K562 (cell line): ENCODE measurements at regions not wholly inside any gene's neighbourhood (a gene's known extent, or its start where the extent isn't known, plus 50 kb on each side); places are given as distances from the start of the nearest gene placed in this dataset.

Experiments
- ATAC-seq: fragments of 200-7000 bp; cut with Tn5 transposase; 3 replicates; pipeline ENCODE4 v1.9.1; 2020; ENCODE audit warnings: moderate library complexity
- BruUV-seq: library from RNA; stranded (reverse); fragments of 400-500 nt; replicated peaks from 2 replicates; lab custom pipeline; 2021; lab: Mats Ljungman, UMichigan
- CTCF ChIA-PET: fragments of 300-600 bp; formaldehyde crosslinking; extraction: SDS; loops from one replicate; lab custom pipeline; 2021; ENCODE audit warnings: low intra/inter-chr PET ratio; lab: Yijun Ruan, JAX
- POLR2A ChIA-PET: fragments of 300-600, 350-650 bp; sonication (Branson Sonifier 250); formaldehyde crosslinking; extraction: SDS; loops from one replicate; lab custom pipeline; 2021; ENCODE audit warnings: antibody characterized with exemption, inconsistent platforms; lab: Yijun Ruan, JAX
- DNase-seq, 4 experiments: peaks; one replicate each; pipeline versions ENCODE4 v3.0.0 to v3.0.0-alpha.2; 2011 to 2018; ENCODE audit warnings: low spot score in 3 of 4, mixed read lengths in 3 of 4; ENCODE audit errors: extremely low read depth in 1 of 4
- FAIRE-seq: peaks from 2 replicates; lab custom pipeline; 2011; peaks lifted over from hg19 to GRCh38; lab: Jason Lieb, UNC
- H2AFZ ChIP-seq: 2 replicates; pipeline ENCODE4 v1.6.0; 2011; ENCODE audit warnings: low read depth, low read length, control low read depth, inconsistent platforms
- H3K27ac ChIP-seq: fragments of 200-600 bp; 3 replicates; pipeline ENCODE4 v1.8.0; 2011; ENCODE audit warnings: low read depth, mild to moderate bottlenecking, control low read depth, inconsistent platforms, low read length, moderate library complexity, mixed read lengths; ENCODE audit errors: extremely low read depth
- H3K27me3 ChIP-seq, 2 experiments: fragments of 300-600 bp in 1 of 2; 2 replicates in 1 of 2; 3 replicates in 1 of 2; pipeline versions ENCODE4 v1.6.0 to v1.8.0; 2011; ENCODE audit warnings: inconsistent platforms in 2 of 2, low read length in 2 of 2, mild to moderate bottlenecking in 1 of 2, mixed read lengths in 1 of 2, moderate library complexity in 1 of 2; ENCODE audit not compliant: control insufficient read depth in 2 of 2, insufficient read depth in 2 of 2
- H3K36me3 ChIP-seq: fragments of 300-600 bp; 3 replicates; pipeline ENCODE4 v1.8.0; 2011; ENCODE audit warnings: mild to moderate bottlenecking, low read length, inconsistent platforms; ENCODE audit not compliant: control insufficient read depth, insufficient read depth
- H3K4me1 ChIP-seq, 2 experiments: fragments of 200-600 bp in 1 of 2; replicated peaks in 1 of 2; 2 replicates in 1 of 2; 3 replicates in 1 of 2; pipeline versions ENCODE4 v1.5.1 to v1.8.0; 2011; ENCODE audit warnings: inconsistent platforms in 2 of 2, low read length in 2 of 2, mild to moderate bottlenecking in 1 of 2, mixed read lengths in 1 of 2, moderate library complexity in 1 of 2; ENCODE audit not compliant: control insufficient read depth in 2 of 2, insufficient read depth in 2 of 2
- H3K4me2 ChIP-seq: 2 replicates; pipeline ENCODE4 v1.6.1; 2011; ENCODE audit warnings: low read length, control low read depth, inconsistent platforms, mixed read lengths; ENCODE audit not compliant: insufficient read depth
- H3K4me3 ChIP-seq: fragments of 200-600 bp; sonication (generic), shearing (Covaris generic); 2 replicates; pipeline ENCODE4 v1.5.1; 2016; ENCODE audit warnings: control low read depth, inconsistent platforms
- H3K79me2 ChIP-seq: fragments of 200-600 bp; 3 replicates; pipeline ENCODE4 v1.8.0; 2011; ENCODE audit warnings: low read length, inconsistent platforms; ENCODE audit not compliant: control insufficient read depth, insufficient read depth
- H3K9ac ChIP-seq, 2 experiments: 2 replicates each; pipeline versions ENCODE4 v1.6.0 to v1.6.1; 2011; ENCODE audit warnings: low read depth in 2 of 2, low read length in 2 of 2, control low read depth in 1 of 2, inconsistent platforms in 1 of 2, mild to moderate bottlenecking in 1 of 2, mixed read lengths in 1 of 2; ENCODE audit not compliant: insufficient read depth in 1 of 2
- H3K9me1 ChIP-seq: one replicate; pipeline ENCODE4 v1.6.0; 2011; ENCODE audit warnings: inconsistent platforms, mild to moderate bottlenecking, low read length, moderate library complexity; ENCODE audit not compliant: control insufficient read depth, insufficient read depth
- H3K9me3 ChIP-seq: replicated peaks from 2 replicates; pipeline ENCODE4 v1.5.1; 2011; ENCODE audit warnings: low read depth, low read length, inconsistent platforms; ENCODE audit not compliant: control insufficient read depth, insufficient read depth
- H4K20me1 ChIP-seq: replicated peaks from 2 replicates; pipeline ENCODE4 v1.6.1; 2011; ENCODE audit warnings: low read length, inconsistent platforms, mixed read lengths; ENCODE audit not compliant: control insufficient read depth, insufficient read depth
- CBFA2T3 ChIP-seq: fragments of 450-650 bp; IDR thresholded peaks from 2 replicates; pipeline ENCODE4 v1.6.1; 2017
- ESRRB ChIP-seq: fragments of 250-450 bp; sonication (Bioruptor Pico); IDR thresholded peaks from 2 replicates; pipeline ENCODE4 v1.5.0; 2020; ENCODE audit warnings: mild to moderate bottlenecking, moderate library complexity, borderline replicate concordance
- HBP1 ChIP-seq: fragments of 450-650 bp; formaldehyde crosslinking; IDR thresholded peaks from 2 replicates; pipeline ENCODE4 v1.4.0; 2022; ENCODE audit warnings: missing genetic modification characterization
- KAT7 ChIP-seq: sonication (generic); formaldehyde crosslinking; IDR thresholded peaks from 2 replicates; pipeline ENCODE4 v1.8.0; 2022; ENCODE audit warnings: missing genetic modification reagents, mild to moderate bottlenecking, borderline replicate concordance
- NKRF ChIP-seq: fragments of 450-650 bp; IDR thresholded peaks from 2 replicates; pipeline ENCODE4 v1.6.1; 2016; ENCODE audit warnings: borderline replicate concordance
- PHTF2 ChIP-seq: fragments of 250-450 bp; sonication (Bioruptor Pico); IDR thresholded peaks from 2 replicates; pipeline ENCODE4 v1.5.0; 2021; ENCODE audit warnings: mild to moderate bottlenecking
- POLR2AphosphoS2 ChIP-seq: IDR thresholded peaks from 2 replicates; pipeline ENCODE4 v1.6.1; 2012; ENCODE audit warnings: low read length, improper control_type of control experiment
- TCF15 ChIP-seq: fragments of 250-450 bp; sonication (Bioruptor Pico); IDR thresholded peaks from 2 replicates; pipeline ENCODE4 v1.8.0; 2022; ENCODE audit warnings: moderate library complexity, mild to moderate bottlenecking, inconsistent platforms
- ZBED1 ChIP-seq: IDR thresholded peaks from 2 replicates; pipeline ENCODE4 v1.6.1; 2014
- ZKSCAN3 ChIP-seq: fragments of 250-450 bp; sonication (Bioruptor Pico); IDR thresholded peaks from 2 replicates; pipeline ENCODE4 v1.4.0; 2020
- ZNF512 ChIP-seq: IDR thresholded peaks from 2 replicates; pipeline ENCODE4 v1.6.1; 2016; ENCODE audit warnings: missing genetic modification characterization, missing compliant biosample characterization
- WGBS: fragments of 100-300 bp; shearing (Covaris generic); methylation state at CpG from one replicate; pipeline ENCODE4 v1.1.6; 2016; ENCODE audit warnings: low coverage, mixed read lengths; ENCODE audit not compliant: insufficient coverage; ENCODE audit errors: missing lambda C conversion rate; 5-methylcytosine and 5-hydroxymethylcytosine counted together
- in situ Hi-C: fragments of 300-500 bp; cut with MboI; formaldehyde crosslinking; loops from 4 replicates; pipeline ENCODE4 v1.15.0; 2018; ENCODE audit warnings: inconsistent platforms, mixed read lengths
- intact Hi-C: fragments of 100-400 bp; cut with micrococcal nuclease; formaldehyde crosslinking; loops from 2 replicates; pipeline ENCODE4 v1.14.2; 2022
- TF ChIP-seq, protein P1 (sequence below): fragments of 450-650 bp; IDR thresholded peaks from 2 replicates; pipeline ENCODE4 v1.6.1; 2018; ENCODE audit not compliant: partially characterized antibody

DNA sequence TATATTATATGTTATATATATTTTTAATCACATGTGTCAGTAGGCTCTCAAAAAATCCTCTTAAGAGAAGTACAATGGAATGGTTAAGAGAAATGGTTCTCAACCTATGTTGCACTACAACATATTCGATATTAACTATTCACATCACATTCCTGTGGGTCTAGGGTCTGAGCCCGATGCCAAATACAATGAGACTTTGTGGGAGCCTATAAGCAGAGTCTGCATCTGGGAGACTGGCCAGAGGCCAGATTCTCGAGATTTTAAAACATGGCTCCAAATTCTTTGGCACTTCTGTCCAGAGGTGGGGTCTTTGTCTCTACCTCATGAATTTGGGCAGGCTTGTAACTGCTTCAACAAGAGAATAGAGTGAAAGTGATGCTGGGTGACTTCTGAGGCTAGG lies 79.4 kb upstream of the NBEA start (continued):
- TF ChIP-seq KAT7 (no peak), PHTF2 (no peak)
- TF ChIP-seq, all 486 proteins: peak for 0

- no peak overlapping the region for H3K4me3 ChIP-seq
- H3K4me1 ChIP-seq: no peaks in the 10 kb centered on the region
- H3K4me2 ChIP-seq: no peak overlapping the region
- DNase-seq: no peak
- no peak for FAIRE-seq
- WGBS: 0% methylated on average over 4 of the region's 4 CpGs
- H3K9me3 ChIP-seq: no peaks in the 10 kb centered on the region
- no TSS peak for BruUV-seq
- no peaks in the 10 kb centered on the region for H3K36me3 ChIP-seq
- no peaks in the 10 kb centered on the region for H3K79me2 ChIP-seq
- H3K27ac ChIP-seq: no peak overlapping the region
- ChIA-PET POLR2A (no interaction called here), CTCF (no interaction called here)
- H3K9ac ChIP-seq: no peak overlapping the region
- in situ Hi-C loops: no loop called here
- H3K9me1 ChIP-seq: no peaks in the 10 kb centered on the region
- no peaks in the 10 kb centered on the region for H3K27me3 ChIP-seq
- H4K20me1 ChIP-seq: no peaks in the 10 kb centered on the region
- intact Hi-C loops: no loop called here
- ATAC-seq: no peak
- no peak overlapping the region for H2AFZ ChIP-seq
- TF ChIP-seq ESRRB (CRISPR knock-in tag) (no peak), ZKSCAN3 (CRISPR knock-in tag) (no peak), CBFA2T3 (no peak), ZNF512 (tag) (no peak), TCF15 (CRISPR knock-in tag) (no peak), HBP1 (no peak), POLR2AphosphoS2 (no peak), NKRF (no peak), ZBED1 (no peak)
- TF ChIP-seq, protein P1, sequence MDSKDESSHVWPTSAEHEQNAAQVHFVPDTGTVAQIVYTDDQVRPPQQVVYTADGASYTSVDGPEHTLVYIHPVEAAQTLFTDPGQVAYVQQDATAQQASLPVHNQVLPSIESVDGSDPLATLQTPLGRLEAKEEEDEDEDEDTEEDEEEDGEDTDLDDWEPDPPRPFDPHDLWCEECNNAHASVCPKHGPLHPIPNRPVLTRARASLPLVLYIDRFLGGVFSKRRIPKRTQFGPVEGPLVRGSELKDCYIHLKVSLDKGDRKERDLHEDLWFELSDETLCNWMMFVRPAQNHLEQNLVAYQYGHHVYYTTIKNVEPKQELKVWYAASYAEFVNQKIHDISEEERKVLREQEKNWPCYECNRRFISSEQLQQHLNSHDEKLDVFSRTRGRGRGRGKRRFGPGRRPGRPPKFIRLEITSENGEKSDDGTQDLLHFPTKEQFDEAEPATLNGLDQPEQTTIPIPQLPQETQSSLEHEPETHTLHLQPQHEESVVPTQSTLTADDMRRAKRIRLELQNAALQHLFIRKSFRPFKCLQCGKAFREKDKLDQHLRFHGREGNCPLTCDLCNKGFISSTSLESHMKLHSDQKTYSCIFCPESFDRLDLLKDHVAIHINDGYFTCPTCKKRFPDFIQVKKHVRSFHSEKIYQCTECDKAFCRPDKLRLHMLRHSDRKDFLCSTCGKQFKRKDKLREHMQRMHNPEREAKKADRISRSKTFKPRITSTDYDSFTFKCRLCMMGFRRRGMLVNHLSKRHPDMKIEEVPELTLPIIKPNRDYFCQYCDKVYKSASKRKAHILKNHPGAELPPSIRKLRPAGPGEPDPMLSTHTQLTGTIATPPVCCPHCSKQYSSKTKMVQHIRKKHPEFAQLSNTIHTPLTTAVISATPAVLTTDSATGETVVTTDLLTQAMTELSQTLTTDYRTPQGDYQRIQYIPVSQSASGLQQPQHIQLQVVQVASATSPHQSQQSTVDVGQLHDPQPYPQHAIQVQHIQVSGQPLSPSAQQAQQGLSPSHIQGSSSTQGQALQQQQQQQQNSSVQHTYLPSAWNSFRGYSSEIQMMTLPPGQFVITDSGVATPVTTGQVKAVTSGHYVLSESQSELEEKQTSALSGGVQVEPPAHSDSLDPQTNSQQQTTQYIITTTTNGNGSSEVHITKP: no peak
Measured at GRCh38 chr13:34863360-34864135, 78.5 kb upstream of the NBEA start.
